ENCODE measurements at regions not wholly inside any gene's neighbourhood (a gene's known extent, or its start where the extent isn't known, plus 50 kb on each side); places are given as distances from the start of the nearest gene placed in this dataset.

DNA sequence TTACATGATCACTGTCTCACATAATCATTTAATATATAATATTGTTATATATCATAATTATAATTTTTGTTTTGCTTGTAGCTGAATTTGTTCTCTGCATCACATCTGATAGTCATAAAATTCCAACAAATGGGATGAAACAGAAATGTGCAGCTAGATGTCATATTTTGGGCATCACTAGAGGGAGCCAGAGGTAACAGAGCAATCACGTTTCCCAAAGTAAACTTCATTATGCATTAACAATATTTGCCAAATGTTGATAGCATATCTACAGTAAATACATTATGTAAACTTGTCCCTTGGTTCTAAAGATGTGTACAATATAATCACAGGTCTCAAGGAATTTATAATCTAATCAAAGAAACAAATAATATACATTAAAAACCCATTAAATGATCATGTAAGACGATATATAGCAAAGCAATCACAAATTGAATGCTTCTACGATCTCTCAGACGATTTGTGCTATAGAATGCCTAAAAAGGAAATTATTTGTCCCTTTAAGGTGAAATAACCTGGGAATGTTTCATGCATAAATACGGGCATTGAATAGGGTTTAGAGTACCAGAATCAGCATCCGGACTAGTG is 234.2 kb upstream of the MCTP2 start:
- no peaks in the 10 kb centered on the region for H3K4me1 ChIP-seq (ENCODE audit: insufficient read depth, low read length, poor library complexity, severe bottlenecking)
- TF ChIP-seq EZH2phosphoT487 (IDR thresholded peaks at IDR 0.05; ENCODE audit: borderline replicate concordance), result no peak
- TF ChIP-seq, protein P1, sequence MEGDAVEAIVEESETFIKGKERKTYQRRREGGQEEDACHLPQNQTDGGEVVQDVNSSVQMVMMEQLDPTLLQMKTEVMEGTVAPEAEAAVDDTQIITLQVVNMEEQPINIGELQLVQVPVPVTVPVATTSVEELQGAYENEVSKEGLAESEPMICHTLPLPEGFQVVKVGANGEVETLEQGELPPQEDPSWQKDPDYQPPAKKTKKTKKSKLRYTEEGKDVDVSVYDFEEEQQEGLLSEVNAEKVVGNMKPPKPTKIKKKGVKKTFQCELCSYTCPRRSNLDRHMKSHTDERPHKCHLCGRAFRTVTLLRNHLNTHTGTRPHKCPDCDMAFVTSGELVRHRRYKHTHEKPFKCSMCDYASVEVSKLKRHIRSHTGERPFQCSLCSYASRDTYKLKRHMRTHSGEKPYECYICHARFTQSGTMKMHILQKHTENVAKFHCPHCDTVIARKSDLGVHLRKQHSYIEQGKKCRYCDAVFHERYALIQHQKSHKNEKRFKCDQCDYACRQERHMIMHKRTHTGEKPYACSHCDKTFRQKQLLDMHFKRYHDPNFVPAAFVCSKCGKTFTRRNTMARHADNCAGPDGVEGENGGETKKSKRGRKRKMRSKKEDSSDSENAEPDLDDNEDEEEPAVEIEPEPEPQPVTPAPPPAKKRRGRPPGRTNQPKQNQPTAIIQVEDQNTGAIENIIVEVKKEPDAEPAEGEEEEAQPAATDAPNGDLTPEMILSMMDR (conservative IDR thresholded peaks at IDR 0.05; ENCODE audit: low read length), result peak; percentile 80
- H3K79me2 ChIP-seq (ENCODE audit: insufficient read depth, low read length), result no peaks in the 10 kb centered on the region
- H4K20me1 ChIP-seq (ENCODE audit: insufficient read depth, low read length, poor library complexity, severe bottlenecking), result no peaks in the 10 kb centered on the region
- H3K9me3 ChIP-seq (ENCODE audit: insufficient read depth, low read depth, low read length), result no peaks in the 10 kb centered on the region
- no peak overlapping the region for H2AFZ ChIP-seq (ENCODE audit: low read length)
- H3F3A ChIP-seq (ENCODE audit: low read depth), result no peaks in the 10 kb centered on the region
- H3K9ac ChIP-seq (ENCODE audit: low read depth, low read length, poor library complexity, severe bottlenecking), result no peak overlapping the region
- H3K9me2 ChIP-seq (replicated peaks; ENCODE audit: low read depth, low read length), result no peaks in the 10 kb centered on the region
- H3K27me3 ChIP-seq (ENCODE audit: insufficient read depth, low read length, poor library complexity, severe bottlenecking), result no peaks in the 10 kb centered on the region
- H3K4me3 ChIP-seq (ENCODE audit: low read length, poor library complexity, severe bottlenecking), result no peak overlapping the region
- no peak overlapping the region for H3K4me2 ChIP-seq (ENCODE audit: low read depth, low read length, poor library complexity, severe bottlenecking)
- H3K36me3 ChIP-seq (ENCODE audit: insufficient read depth, low read length), result no peaks in the 10 kb centered on the region

DNA sequence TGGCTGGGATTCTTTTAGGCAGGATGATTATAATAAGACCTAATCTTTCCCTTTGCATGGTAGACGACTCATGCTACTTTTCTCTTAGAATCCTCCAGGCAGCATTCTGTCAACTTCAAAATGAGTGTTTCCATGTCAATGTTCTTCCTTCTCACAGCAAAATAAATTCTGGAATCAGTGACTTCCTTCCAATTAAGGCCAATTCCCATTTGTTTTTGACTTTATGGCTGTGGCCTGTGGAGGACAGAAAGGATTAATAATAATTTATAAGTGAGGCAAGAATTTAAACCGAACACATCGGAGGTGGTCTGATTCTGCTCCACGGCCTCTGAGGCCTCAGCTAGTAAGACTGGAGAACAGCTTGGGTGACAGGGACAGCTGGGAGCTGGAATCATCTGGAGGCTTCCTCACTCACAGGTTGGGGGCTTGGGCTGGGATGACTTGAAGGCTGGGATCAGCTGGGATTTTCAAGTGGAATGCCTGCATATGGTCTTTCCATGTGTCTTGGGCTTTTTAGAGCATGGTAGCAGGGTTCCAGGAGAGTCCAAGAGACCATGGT is 241.8 kb upstream of the MCTP2 start:
- Histone ChIP-seq H3K4me1 (ENCODE audit: insufficient read depth, low read length, poor library complexity, severe bottlenecking) (peaks cover 6% of the 10 kb centered on the region), H3K9me3 (ENCODE audit: insufficient read depth, low read depth, low read length) (no peaks in the 10 kb centered on the region), H3K4me3 (ENCODE audit: low read length, poor library complexity, severe bottlenecking) (no peak overlapping the region), H3K27me3 (ENCODE audit: insufficient read depth, low read length, poor library complexity, severe bottlenecking) (no peaks in the 10 kb centered on the region), H3K9ac (ENCODE audit: low read depth, low read length, poor library complexity, severe bottlenecking) (no peak overlapping the region), H3K36me3 (ENCODE audit: insufficient read depth, low read length) (no peaks in the 10 kb centered on the region), H2AFZ (ENCODE audit: low read length) (no peak overlapping the region), H4K20me1 (ENCODE audit: insufficient read depth, low read length, poor library complexity, severe bottlenecking) (no peaks in the 10 kb centered on the region), H3K4me2 (ENCODE audit: low read depth, low read length, poor library complexity, severe bottlenecking) (no peak overlapping the region), H3K9me2 (replicated peaks; ENCODE audit: low read depth, low read length) (no peaks in the 10 kb centered on the region), H3K79me2 (ENCODE audit: insufficient read depth, low read length) (no peaks in the 10 kb centered on the region), H3F3A (ENCODE audit: low read depth) (no peaks in the 10 kb centered on the region)
- no peak for TF ChIP-seq EZH2phosphoT487 (IDR thresholded peaks at IDR 0.05; ENCODE audit: borderline replicate concordance)
- TF ChIP-seq, protein P1 (conservative IDR thresholded peaks at IDR 0.05; ENCODE audit: low read length), result no peak

DNA sequence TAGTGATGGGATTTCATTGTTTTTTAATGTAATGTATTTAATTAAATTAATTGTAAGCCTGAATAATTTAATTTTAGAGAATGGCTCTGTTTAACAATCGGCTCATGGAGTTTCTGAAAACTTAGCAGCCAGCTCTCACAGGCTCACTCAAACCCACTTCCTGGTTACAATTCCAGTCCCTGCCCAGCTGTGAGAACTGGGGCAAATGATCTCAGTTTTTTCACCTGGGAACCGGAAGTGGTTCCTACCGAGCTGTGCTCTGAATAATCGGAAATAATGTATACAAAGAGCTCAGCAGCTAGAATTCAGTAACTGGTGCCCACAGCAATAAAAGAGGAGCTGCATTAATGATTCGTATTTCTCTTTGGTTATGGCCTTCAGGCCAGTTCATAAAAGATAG is 244.3 kb upstream of the MCTP2 start:
- Histone ChIP-seq H3K9ac (ENCODE audit: low read depth, low read length, poor library complexity, severe bottlenecking) (no peak overlapping the region), H3K4me3 (ENCODE audit: low read length, poor library complexity, severe bottlenecking) (no peak overlapping the region)
- TF ChIP-seq, protein P1 (conservative IDR thresholded peaks at IDR 0.05; ENCODE audit: low read length), result no peak
- no peak for TF ChIP-seq EZH2phosphoT487 (IDR thresholded peaks at IDR 0.05; ENCODE audit: borderline replicate concordance)

More for the DNA sequence above, 244.3 kb upstream of the MCTP2 start:
- H3K4me1 ChIP-seq (ENCODE audit: insufficient read depth, low read length, poor library complexity, severe bottlenecking), result peaks cover 6% of the 10 kb centered on the region
- no peaks in the 10 kb centered on the region for H3K36me3 ChIP-seq (ENCODE audit: insufficient read depth, low read length)
- no peak overlapping the region for H2AFZ ChIP-seq (ENCODE audit: low read length)
- H3K9me3 ChIP-seq (ENCODE audit: insufficient read depth, low read depth, low read length), result no peaks in the 10 kb centered on the region
- no peaks in the 10 kb centered on the region for H3K27me3 ChIP-seq (ENCODE audit: insufficient read depth, low read length, poor library complexity, severe bottlenecking)
- H3K9me2 ChIP-seq (replicated peaks; ENCODE audit: low read depth, low read length), result no peaks in the 10 kb centered on the region
- H4K20me1 ChIP-seq (ENCODE audit: insufficient read depth, low read length, poor library complexity, severe bottlenecking), result no peaks in the 10 kb centered on the region
- H3K79me2 ChIP-seq (ENCODE audit: insufficient read depth, low read length), result no peaks in the 10 kb centered on the region
- no peaks in the 10 kb centered on the region for H3F3A ChIP-seq (ENCODE audit: low read depth)
- H3K4me2 ChIP-seq (ENCODE audit: low read depth, low read length, poor library complexity, severe bottlenecking), result no peak overlapping the region

Data from Loucy (cell line).